ENCODE measurements at regions not wholly inside any gene's neighbourhood (a gene's known extent, or its start where the extent isn't known, plus 50 kb on each side); places are given as distances from the start of the nearest gene placed in this dataset.

DNA sequence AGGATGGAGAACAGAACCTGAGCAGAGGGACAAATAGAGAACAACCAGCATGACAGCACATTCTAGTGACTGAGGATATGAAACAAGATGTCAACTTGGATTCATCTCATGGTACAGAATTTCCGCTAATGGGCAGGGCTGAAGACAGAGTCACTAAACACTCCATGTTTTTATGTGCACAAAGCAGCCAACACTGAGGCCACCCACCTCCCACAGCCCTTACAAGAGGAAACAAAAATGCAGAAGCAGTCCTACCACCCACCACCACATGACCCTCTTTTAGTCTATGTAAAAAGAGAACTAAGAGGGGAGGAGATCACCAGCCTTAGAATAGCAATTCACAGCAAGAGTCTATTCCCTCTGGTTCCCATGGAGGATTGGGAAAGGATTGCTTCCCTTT, 131.4 kb upstream of the UBE2E2 start:
- TF ChIP-seq EZH2 (IDR thresholded peaks at IDR 0.05) (no peak), POLR2AphosphoS5 (IDR thresholded peaks at IDR 0.05; ENCODE audit: borderline replicate concordance, low read depth, low read length) (no peak)

Data from SK-N-MC (cell line).